Loucy (cell line): ENCODE measurements at regions not wholly inside any gene's neighbourhood (a gene's known extent, or its start where the extent isn't known, plus 50 kb on each side); places are given as distances from the start of the nearest gene placed in this dataset.
A peak's percentile ranks its signal among the peaks of the same experiment; 100 is the strongest.

ENCODE experiments used
- CTCF ChIP-seq: fragments of 200-600 bp; sonication (generic); conservative IDR thresholded peaks from 2 replicates; pipeline ENCODE4 v1.5.1; 2014; ENCODE audit warnings: mild to moderate bottlenecking, antibody characterized with exemption, low read length
- EZH2phosphoT487 ChIP-seq: fragments of 200-600 bp; IDR thresholded peaks from 2 replicates; pipeline ENCODE4 v1.6.1; 2018; ENCODE audit warnings: antibody characterized with exemption, mild to moderate bottlenecking, moderate library complexity, borderline replicate concordance

- TF ChIP-seq CTCF: peak; percentile 23; the same call in 1 of the 2 replicates
- no peak for TF ChIP-seq EZH2phosphoT487
These were observed 411.6 kb upstream of the SLITRK5 start for GRCh38 chr13:87259479-87260083.
